Uterus (tissue), 2 donors: ENCODE measurements at regions not wholly inside any gene's neighbourhood (a gene's known extent, or its start where the extent isn't known, plus 50 kb on each side); places are given as distances from the start of the nearest gene placed in this dataset.

Experiments
- CTCF ChIP-seq, 4 experiments: fragments of 200-600 bp in 2 of 4; fragments of 450-650 bp in 2 of 4; sonication (generic) in 2 of 4; IDR thresholded peaks; one replicate each; pipeline ENCODE4 v1.5.1; 2016 to 2019; ENCODE audit warnings: antibody characterized with exemption in 4 of 4, mild to moderate bottlenecking in 2 of 4, moderate library complexity in 1 of 4
- POLR2A ChIP-seq, 2 donors: fragments of 450-650 bp; IDR thresholded peaks; one replicate each; pipeline ENCODE4 v1.6.1; 2016; ENCODE audit warnings: antibody characterized with exemption in 2 of 2, mild to moderate bottlenecking in 1 of 2, moderate library complexity in 1 of 2

GRCh38 chr18:46353460-46353859 lies 249.3 kb downstream of the HAUS1 start:
- TF ChIP-seq CTCF (IDR thresholded peaks at IDR 0.05), result no peak
- no peak for TF ChIP-seq POLR2A (IDR thresholded peaks at IDR 0.05)
